Tibial nerve (tissue), 4 donors: ENCODE measurements at regions not wholly inside any gene's neighbourhood (a gene's known extent, or its start where the extent isn't known, plus 50 kb on each side); places are given as distances from the start of the nearest gene placed in this dataset.

Source experiments
- EP300 ChIP-seq, 2 donors: sonication (generic); formaldehyde crosslinking; IDR thresholded peaks; one replicate each; pipeline ENCODE4 v1.6.1; 2017; ENCODE audit warnings: antibody characterized with exemption in 2 of 2, mild to moderate bottlenecking in 1 of 2
- POLR2A ChIP-seq, 2 donors: fragments of 450-650 bp; IDR thresholded peaks; one replicate each; pipeline ENCODE4 v1.6.1; 2017; ENCODE audit warnings: antibody characterized with exemption in 2 of 2, mild to moderate bottlenecking in 2 of 2, moderate library complexity in 2 of 2
- TF ChIP-seq, protein P1 (sequence below), 5 experiments: fragments of 200-600 bp in 3 of 5; fragments of 450-650 bp in 2 of 5; sonication (generic) in 3 of 5; IDR thresholded peaks; one replicate each; pipeline ENCODE4 v1.5.1; 2016 to 2019; ENCODE audit warnings: antibody characterized with exemption in 5 of 5, mild to moderate bottlenecking in 3 of 5, moderate library complexity in 2 of 5

DNA sequence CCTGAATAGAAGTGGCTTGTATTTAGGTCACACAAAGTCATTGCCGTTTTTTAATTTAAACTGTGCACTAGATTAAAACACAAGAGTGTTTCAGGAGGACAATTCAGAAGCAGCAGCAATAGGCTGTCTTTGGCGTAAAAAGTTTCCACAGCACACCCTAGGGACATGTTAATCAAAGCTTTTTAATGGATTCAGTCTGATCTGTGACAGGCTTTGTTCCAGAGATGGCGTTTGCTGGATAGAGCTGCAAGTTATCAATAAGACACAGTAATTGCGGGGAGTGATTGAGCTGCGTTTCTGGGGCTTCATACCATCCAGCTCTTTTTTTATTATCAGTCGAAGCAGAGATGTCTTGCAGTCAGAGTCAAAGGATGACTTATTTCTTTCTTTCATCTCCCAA is 300.3 kb downstream of the ZNF608 start:
- TF ChIP-seq, protein P1, sequence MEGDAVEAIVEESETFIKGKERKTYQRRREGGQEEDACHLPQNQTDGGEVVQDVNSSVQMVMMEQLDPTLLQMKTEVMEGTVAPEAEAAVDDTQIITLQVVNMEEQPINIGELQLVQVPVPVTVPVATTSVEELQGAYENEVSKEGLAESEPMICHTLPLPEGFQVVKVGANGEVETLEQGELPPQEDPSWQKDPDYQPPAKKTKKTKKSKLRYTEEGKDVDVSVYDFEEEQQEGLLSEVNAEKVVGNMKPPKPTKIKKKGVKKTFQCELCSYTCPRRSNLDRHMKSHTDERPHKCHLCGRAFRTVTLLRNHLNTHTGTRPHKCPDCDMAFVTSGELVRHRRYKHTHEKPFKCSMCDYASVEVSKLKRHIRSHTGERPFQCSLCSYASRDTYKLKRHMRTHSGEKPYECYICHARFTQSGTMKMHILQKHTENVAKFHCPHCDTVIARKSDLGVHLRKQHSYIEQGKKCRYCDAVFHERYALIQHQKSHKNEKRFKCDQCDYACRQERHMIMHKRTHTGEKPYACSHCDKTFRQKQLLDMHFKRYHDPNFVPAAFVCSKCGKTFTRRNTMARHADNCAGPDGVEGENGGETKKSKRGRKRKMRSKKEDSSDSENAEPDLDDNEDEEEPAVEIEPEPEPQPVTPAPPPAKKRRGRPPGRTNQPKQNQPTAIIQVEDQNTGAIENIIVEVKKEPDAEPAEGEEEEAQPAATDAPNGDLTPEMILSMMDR (IDR thresholded peaks at IDR 0.05) = no peak
- TF ChIP-seq EP300 (IDR thresholded peaks at IDR 0.05) (no peak), POLR2A (IDR thresholded peaks at IDR 0.05) (no peak)
